ENCODE measurements at regions not wholly inside any gene's neighbourhood (a gene's known extent, or its start where the extent isn't known, plus 50 kb on each side); places are given as distances from the start of the nearest gene placed in this dataset.
"Not testable (repeated sequence)": the region's sequence is repeated elsewhere in the genome, so short reads cannot be mapped to it uniquely, and the experiment has no call there.

- DNase-seq (ENCODE audit: low read depth) = no peak
Measured at GRCh38 chr3:20645340-20645739, 459.3 kb upstream of the SGO1 start.

DNA sequence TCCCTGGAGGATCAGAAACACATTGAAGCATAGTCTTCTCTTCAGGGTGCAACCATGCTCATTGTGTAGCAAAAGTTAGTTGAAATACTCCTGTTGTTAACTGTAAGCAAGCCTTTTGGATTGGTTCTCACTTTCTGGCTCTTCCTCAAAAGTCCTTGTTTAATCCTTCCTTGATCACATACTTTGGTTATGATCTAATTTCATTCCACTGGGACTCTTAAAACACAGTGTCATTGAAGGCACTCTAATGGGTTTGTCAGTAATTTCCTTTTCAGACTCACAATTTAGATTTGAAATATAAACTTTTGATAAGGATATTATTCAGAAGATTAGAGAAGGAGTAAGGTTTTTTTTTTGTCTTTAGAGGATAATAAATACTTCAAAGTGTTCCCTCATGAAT, 451.7 kb upstream of the SGO1 start:
- no peak for DNase-seq (ENCODE audit: low read depth)

DNA sequence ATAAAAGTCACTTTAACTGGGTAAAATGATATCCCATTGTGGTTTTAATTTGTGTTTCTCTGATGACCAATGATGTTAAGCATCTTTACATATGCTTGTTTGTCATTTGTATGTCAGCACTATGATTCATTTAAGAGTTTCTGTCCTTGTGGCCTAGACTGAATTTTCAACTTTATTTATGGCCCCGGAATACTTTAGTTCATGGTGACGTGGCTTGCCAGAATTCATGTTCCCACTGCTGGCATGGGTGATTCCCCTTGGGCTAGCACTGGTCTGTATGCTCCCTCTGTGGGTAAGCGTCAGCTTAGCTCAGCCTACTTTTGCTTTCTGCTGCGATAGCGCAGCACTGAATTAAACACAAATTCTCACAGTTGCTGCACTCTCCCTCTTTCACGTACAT, 436.3 kb upstream of the SGO1 start:
- no peak for DNase-seq (ENCODE audit: low read depth)

DNA sequence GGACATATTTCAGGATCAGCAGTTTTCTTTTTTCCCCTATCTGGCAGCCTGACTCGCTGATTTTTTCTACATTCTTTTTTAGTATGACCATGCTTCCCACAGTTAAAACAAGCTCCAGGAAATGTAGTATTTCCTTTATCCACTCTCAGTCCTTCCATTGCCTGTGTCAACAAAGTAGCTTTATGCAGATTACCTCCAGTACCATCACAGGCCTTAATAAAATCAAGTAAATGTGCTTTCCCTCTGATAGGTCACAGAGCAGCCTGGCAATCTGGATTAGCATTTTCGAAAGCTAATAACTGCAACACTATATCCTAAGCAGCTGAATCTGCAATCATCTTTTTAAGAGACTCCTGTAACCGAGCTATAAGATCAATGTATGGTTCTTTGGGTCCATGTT, 432.6 kb upstream of the SGO1 start:
- DNase-seq (ENCODE audit: low read depth) = not testable (repeated sequence)

- not testable (repeated sequence) for DNase-seq (ENCODE audit: low read depth)
Measured at GRCh38 chr3:20618181-20618580, 432.2 kb upstream of the SGO1 start.

- not testable (repeated sequence) for DNase-seq (ENCODE audit: low read depth)
Measured at GRCh38 chr3:20615982-20616381, 430.0 kb upstream of the SGO1 start.

GRCh38 chr3:20608054-20608738, 422.2 kb upstream of the SGO1 start:
- DNase-seq (ENCODE audit: low read depth) = no peak

DNA sequence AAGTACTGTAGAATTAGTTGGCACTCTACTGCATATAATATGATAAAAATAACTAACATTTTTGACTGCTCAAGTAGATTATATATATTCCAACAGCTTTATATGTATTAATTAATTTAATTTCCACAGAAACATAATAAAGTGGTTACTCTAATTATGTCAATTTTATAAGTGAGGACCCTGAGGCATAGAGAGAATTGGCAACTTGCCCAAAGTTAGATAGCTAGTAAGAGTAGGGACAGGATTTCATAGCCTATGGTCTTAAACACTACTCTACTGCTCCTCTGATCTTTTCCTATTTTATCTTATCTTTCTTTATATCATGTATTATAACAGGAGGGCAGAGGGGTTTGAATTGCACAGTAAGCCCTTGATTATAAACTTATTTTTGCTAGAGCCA, 418.7 kb upstream of the SGO1 start:
- no peak for DNase-seq (ENCODE audit: low read depth)

- no peak for DNase-seq (ENCODE audit: low read depth)
Measured at GRCh38 chr3:20589275-20589674, 403.3 kb upstream of the SGO1 start.

- DNase-seq (ENCODE audit: low read depth) = no peak
Measured at GRCh38 chr3:20588781-20589180, 402.8 kb upstream of the SGO1 start.

- no peak for DNase-seq (ENCODE audit: low read depth)
Measured at GRCh38 chr3:20583648-20584047, 397.6 kb upstream of the SGO1 start.

DNA sequence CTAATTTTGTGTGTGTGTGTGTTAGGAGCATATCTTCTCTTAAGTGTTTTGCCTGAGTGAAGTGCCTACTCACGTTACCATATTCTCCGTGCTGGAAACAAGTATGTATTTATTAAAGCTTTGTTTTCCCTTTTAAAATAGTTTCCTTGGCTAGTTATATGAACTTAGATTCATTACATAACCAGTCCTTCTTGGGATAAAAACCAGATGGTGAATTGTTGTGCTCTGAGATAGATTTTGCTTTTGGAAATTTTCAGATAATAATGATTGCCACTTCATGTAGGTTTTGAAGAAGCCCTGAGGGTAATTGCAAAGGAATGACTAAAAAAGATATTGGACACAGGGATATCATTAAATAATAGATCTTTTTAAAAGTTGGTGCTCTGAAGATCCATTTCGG, 390.2 kb upstream of the SGO1 start:
- no peak for DNase-seq (ENCODE audit: low read depth)

- no peak for DNase-seq (ENCODE audit: low read depth)
Measured at GRCh38 chr3:20575146-20575545, 389.1 kb upstream of the SGO1 start.

GRCh38 chr3:20574746-20575145, 388.7 kb upstream of the SGO1 start:
- no peak for DNase-seq (ENCODE audit: low read depth)

- no peak for DNase-seq (ENCODE audit: low read depth)
Measured at GRCh38 chr3:20573175-20573574, 387.2 kb upstream of the SGO1 start.

DNA sequence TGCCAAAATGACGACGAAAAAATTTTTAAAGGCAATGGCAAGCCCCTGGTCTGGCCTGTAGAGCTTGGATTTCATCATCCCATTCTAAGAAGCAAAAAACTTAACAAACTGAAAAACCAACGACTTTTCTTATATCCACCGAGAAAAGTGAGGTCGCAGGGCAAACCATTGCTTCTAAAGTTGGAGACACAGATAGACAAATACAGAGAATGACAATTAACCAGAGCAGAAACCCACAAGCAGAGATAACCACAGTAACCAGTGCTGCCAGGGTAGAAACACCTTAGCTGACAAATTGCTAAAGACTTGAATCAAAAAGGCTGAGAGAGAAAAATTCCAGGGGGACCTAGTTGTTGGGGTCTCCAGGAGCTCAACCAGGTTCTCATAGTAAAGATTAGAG, 386.5 kb upstream of the SGO1 start:
- DNase-seq (ENCODE audit: low read depth) = no peak

DNA sequence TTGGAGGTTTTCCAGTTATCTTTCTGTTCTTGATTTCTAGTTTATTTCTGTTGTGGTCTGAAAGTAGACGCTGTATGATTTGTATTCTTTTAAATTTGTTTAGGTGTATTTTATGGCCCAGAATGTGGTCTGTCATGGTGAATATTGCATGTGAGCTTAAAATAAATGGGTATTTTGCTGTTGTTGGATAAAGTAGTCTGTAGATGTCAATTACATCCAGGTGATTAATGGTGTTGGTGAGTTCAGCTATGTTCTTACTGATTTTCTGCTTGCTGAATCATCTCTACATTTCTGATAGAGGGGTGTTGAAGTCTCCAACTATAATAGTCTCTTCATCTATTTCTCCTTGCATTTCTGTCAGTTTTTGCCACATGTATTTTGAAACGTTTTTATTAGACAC, 383.3 kb upstream of the SGO1 start:
- DNase-seq (ENCODE audit: low read depth) = no peak

DNA sequence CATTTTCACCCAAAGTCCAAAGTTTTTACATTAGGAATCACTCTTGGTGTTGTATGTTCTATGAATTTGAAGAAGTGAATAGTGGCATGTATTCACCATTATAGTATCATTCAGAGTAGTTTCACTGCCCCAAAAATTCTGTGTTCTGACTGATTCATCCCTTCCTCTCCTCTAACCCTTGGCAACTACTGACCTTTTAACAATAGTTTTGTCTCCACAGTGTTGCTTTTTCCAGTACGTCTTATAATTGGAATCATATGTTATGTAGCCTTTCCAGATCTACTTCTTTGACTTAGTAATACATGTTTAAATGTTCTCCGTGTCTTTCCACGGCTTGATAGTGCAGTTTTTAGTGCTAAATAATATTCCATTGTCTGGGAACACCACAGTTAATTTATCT, 379.0 kb upstream of the SGO1 start:
- no peak for DNase-seq (ENCODE audit: low read depth)

- DNase-seq (ENCODE audit: low read depth) = no peak
Measured at GRCh38 chr3:20563985-20564384, 378.0 kb upstream of the SGO1 start.

DNA sequence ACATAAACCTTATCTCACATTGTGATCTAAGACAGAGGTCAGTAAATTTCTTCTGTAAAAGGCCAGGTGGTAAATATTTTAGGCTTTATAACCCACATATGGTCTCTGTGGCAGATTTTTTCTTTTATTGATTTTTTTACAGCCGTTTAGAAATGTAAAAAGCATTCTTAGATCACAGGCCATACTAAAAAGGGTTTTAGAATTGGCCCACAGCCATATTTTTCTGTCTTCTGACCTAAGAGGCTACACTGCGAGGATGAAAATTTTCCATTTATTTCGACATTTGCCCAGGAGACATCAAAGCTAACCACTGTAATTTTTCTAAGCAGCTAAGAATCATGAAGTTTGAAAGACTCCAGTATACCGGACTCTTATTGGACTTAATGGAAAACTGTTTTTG, 377.2 kb upstream of the SGO1 start:
- DNase-seq (ENCODE audit: low read depth) = no peak

DNA sequence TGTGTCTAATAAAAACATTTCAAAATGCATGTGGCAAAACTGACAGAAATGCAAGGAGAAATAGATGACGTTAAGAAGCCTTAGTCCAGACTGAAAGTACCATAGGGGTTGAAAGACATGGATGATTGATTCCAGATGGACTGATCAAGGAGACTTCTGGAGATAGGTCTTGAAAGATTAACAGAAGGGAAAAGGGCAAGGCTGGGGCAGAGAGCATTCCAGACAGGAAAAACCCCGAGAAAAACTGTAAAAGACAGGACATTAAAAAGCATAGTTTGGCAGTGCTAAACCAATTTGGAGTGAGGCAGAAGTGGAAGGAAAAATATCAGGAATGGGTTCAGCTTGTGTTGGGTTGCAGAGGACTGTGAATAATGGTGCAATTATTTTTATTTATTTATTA, 375.2 kb upstream of the SGO1 start:
- DNase-seq (ENCODE audit: low read depth) = no peak

DNA sequence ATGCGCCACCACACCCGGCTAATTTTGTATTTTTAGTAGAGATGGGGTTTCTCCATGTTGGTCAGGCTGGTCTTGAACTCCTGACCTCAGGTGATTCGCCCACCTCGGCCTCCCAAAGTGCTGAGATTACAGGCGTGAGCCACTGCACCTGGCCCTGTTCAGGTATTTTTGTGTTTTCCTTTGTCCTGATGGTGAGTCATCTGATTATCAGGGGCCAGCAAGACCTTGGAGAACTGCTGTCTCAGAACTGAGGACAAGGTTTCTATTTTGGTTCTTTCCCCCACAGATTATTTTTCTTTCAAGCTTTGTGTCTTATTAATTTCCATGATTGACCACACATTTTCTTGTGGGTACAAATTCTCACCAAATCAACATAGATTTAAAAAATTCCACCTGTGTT, 374.4 kb upstream of the SGO1 start:
- DNase-seq (ENCODE audit: low read depth) = not testable (repeated sequence)

DNA sequence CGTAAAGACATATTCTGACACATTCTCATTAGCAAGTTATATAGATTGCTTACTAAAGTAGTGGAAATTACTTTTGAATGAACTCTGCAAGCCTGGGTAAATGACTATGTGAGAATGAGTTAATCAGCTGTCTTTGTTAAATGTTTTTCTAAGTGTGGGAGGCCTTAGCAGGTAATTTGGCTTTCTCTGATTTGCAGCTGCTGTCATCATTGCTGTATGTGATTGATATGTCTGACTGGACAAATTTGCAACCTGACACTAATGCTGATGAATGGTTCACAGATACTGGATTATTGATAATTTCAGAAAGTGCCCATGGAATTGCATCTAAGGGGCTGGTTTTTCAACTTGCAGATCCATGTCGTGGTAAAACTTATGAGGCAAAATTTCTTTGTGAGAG, 372.2 kb upstream of the SGO1 start:
- no peak for DNase-seq (ENCODE audit: low read depth)

DNA sequence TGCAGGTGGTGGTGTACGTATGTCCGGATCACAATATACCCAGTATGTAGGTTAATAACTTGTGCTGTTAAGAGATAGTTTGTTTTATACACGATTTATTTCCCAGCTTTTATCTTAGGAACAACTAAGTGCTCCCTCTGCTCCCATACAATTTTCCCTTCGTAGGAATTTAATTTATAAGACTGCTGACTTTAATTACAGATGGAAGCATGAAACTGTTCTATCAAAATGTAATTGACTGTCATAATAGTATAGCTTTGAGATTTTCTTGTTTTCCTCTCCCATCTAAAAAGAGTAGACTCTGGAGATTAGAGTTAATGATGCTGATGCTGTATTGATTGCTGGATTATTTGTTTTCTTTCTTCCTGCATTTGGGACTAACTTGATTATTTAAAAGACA, 370.7 kb upstream of the SGO1 start:
- DNase-seq (ENCODE audit: low read depth) = no peak

Data from T-helper 22 cell (primary cell).